Activated CD4-positive, alpha-beta T cell treated with anti-CD3 and anti-CD28 coated beads for 1 hour (primary cell): ENCODE measurements at regions not wholly inside any gene's neighbourhood (a gene's known extent, or its start where the extent isn't known, plus 50 kb on each side); places are given as distances from the start of the nearest gene placed in this dataset.

Experiments
- DNase-seq: peaks from one replicate; pipeline ENCODE4 v3.0.0-alpha.2; 2020

DNA sequence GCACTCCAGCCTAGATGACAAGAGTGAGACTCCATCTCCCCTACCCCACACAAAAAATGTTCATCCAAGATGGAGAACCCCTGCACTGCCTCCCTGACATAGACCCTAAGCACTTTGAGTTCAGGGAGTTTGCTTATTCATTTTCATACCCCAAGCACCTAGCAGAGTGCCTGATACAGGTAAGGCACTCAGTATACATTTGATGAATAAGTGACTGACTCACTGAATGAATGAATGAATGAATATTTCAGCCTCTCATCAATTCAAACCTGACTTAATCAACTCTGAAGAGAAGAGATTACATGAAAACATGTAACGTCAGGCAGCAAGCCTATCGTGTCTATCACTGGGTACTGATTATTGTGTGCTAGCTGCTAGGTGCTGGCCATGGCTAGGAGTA, 121.3 kb upstream of the GADD45A start:
- DNase-seq = no peak

DNA sequence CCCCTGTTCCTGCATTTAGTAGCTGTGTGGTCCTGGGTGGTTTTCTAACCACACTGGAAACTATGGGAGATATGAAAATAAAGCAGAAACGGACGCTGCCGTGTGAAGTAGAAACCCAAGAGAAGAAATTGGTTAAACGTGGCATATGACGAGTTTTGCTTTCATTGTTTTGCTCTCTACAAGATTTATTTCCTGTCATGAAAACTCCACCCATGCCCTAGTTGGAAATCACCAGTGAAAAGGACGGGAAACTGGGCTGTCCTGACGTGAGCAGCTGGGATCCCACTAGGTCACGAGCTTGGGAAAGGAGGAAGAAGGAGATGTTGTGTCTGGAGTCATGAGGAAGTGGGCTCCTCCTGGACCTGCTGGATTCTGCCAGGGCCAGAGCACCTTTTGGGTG, 120.8 kb upstream of the GADD45A start:
- DNase-seq = no peak

DNA sequence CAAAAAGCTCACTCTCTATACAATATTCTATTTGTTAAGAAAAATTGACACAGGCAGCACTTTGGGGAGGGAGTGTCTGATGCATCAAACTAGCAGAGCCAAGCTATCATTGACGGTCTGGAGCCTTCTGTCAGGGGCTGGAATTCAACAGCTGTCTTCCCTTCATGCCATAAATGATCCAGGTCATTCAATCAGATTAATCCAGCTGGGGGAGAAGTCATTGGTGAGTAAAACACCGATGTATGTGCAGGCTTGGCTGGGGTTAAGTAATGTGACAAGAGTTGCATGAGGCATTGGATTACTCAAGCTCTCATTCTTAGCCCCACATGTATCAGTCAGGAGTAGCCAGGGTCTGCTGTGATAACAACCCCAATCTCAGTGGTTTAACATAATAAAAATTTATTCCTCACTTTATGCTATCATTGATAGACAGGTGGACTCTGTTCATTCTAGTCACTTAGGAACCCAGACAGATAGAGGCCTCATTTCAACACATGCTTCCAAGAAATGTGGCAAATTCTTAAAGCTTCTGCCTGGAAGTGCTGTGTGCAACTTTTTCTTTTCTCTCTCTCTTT, 118.1 kb upstream of the GADD45A start:
- no peak for DNase-seq

DNA sequence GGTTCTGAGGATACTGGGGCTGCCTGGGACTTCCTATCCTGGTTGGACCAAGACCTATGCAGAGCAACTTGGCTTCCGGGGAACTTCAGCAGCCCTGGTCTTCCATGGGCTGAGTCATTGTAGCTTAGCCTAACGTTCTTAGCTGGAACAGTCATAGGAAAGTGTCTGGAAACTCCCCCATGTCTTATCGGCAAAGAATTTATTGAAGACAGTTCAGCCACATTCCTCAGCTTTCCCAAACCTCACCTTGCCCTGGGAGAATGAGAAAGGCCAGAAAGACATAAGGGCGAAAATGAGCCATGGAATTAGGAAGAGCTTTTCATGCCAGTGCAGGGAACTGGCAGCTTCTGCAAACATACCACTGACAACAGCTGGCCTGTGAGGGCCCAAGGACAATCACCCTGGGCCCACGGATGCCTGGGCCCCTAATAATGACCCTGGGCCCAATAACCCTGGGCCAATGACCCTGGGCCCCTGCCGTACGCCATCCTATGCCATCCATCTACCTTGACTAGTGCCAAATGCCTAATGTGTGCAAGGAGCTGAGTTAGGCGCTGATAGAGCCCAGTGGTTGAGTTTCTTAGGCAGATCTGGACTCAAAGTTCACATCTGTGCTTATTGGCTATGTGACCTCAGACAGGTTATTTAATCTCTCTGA, 114.4 kb upstream of the GADD45A start:
- DNase-seq = no peak

DNA sequence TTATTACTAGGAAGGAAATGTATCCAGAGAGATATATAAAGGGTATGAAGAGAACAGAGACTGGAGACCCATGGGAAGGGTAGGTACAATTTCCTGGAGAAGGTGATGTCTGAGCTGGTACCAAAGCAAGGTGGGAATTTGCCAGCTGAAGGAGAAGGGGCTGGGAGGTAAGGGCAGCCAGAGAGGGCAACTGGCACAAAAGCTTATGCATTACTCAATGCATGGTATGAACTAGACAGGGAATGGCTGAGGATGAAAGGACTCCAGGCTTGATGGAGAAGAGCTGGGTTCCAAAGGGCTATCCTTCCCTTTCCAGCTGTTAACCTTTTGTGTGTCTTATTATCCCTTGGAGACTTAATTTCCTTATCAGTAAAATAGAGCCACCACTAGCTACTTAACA, 113.6 kb upstream of the GADD45A start:
- DNase-seq = no peak

DNA sequence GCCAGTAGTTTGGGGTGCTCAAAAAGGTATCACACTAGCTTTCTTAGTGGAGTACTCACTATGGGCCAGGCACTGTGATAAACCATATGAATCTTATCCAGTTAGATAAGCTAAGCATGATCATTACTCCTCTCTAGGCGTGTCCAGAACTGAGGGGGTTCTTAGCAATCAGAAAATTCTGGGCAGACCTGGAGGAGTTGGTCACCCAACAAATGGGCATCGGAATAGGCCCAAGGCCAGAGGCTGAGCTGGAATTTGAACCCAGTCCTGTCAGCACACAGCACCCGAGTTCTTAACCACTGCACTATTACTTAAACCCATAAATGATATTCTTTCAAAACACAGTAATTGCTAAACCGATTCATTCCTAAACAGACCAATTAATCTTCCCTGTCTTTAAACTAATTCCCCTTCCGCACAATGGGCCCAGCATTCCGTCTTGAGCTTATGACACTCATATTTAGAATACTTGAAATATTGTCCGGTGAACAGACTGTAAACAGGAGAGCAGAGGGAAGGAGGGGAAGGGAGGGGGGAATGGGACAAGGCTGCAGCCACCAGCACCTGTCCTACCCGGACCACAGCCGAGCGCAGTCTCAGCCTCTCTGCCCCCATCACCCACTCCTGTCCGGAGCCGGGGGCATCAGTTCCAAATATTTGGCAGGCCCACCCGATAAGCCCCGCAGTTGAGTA, 113.0 kb upstream of the GADD45A start:
- DNase-seq = no peak

DNA sequence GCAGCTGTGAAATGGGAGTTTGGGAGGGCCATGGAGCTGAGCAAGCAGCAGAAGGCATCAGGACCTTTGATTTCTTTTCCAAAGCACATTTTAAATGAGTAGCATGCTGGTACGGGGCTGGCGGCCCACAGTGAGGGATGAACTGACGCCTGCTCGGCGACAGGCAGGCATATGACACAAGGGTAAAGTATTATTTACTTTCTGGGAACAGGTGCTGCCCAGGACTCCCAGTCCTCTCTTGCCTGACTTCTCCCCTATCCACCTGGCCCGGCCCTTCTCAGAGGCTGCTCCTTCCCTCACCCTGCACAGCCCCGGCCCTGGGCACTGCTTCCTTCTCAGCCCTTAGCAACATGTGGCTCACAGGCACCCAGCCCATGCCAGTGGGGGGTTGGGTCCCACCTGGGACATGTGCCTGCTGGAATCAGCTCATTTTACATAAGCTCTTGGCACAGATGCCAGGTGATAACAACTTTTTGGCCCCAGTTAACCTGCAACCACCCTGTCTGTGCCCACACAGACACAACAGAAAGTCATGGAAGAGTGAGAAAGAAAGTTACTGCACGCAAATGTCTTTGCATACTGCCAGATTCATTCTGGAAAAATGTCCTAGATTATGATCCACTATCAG, 112.3 kb upstream of the GADD45A start:
- no peak for DNase-seq

DNA sequence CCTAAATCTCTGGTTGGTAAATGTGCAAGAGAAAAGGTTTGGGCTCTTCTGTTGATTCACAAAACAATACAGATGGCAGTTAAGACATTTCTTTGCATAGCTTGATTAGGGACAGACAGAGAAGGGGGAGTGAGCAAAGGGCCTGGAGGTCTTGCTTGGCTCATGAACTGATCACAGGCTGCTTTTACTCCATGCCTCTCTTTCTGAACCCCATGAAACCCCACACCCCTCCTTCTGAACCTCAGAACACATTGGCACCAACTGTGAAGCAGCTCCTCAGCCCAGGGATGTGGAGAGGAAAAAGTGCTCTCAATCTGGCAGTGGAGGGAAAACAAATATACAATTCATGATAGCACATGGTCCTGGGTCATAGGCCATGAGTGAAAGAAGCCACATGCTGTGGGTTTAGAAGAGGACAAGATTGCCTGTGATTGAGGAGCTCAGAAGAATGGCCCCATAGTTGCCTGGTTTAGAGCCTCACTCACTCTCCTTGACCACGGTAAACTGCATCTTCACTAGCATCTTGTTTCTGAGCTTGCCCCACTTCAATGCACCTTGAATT, 111.6 kb upstream of the GADD45A start:
- no peak for DNase-seq

DNA sequence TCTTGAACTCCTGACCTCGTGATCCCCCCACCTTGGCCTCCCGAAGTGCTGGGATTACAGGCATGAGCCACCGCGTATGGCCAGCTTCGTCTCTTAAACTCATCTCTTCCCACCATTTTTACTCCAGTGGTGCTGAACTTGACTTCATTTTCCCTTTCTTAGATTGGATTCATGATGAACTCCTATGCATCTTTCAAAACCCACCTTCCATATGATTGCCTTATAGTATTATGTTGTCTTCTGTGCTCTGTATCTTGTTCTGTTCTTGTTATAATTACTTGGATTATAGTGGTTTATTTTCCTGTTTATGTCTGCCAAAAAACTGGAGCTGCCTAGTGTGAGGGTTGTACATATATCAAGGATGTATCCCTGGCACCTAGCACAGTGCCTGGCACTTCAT, 110.8 kb upstream of the GADD45A start:
- DNase-seq = no peak

DNA sequence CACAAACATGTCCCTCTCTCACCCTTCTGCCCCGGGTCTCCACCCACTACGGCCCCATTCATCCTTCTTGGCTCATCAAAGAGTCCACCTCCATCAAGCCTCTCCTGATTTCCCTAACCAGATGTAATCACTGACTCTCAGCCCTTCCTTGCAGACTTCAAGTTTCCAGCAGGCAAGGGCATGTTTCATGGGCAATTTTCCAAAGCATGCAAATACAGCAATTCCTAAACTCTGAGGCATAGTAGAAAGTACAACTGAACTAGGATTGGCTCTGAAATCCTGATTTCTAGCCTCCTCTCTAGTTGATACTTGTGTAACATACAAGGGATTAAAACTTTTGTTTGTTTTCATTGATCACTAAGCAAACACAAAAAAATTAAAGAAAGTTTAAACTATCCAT, 109.1 kb upstream of the GADD45A start:
- no peak for DNase-seq

DNA sequence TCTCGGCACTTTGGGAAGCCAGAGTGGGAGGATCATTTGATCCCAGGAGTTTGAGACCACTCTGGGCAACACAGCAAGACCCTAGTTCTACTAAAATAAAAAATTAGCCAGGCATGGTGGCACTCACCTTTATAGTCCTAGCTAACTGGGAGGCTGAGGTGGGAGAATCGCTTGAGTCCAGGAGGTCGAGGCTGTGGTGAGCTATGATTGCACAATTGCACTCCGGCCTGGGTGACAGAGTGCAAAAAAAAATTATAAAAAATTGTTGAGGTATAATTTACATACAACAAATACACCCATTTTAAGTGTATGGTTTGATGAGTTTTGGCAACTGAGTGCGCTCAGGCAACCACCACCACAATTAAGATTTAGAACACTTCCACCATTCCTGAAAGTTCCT, 108.5 kb upstream of the GADD45A start:
- DNase-seq = no peak

DNA sequence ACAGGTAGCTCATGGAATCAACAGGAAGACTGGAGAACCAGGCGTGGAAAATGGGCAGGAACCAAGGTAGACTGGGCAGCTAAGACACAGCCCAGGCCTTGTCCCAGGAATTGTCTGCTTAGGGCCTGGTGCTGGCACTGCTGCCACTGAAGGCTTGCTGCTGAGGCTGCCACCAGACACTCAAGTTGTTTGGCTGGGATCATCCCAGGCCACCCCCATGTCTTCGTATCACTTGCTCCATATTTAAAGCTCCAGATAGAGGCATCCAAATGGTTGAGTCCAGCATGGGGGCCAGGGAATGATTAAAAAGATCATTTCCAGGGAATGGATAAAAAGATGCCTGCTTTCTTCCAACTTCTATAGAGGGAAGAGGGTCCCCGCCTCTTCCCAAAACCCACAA, 107.4 kb upstream of the GADD45A start:
- no peak for DNase-seq

DNA sequence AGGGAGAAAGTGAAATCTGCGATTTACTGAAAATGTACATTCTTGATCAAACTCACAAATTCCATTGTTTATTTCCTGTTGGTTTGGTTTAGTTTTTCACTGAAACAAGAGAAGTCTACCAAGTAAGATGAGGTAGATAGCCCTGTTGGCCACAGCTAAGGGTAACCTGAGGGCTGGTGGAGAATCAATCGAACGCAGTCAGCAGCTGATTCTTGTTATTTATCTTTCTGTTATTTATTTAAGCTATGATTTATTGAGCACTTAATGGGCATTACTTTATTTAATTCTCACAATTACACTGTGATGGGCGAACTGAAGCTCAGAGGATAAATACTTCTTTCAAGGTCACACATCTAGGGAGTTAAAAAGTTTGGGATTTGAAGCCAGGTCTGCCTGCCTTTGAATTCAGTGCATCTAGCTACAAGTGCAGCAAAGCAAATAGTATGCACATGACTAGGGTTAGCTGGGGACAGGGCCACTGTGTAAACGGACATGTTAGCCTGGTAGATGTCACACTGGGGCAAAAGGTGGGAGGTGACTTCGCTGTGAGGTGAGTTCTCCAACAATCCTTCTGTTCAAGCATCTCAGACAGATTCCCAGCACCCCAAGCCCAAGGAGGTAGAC, 106.5 kb upstream of the GADD45A start:
- no peak for DNase-seq

DNA sequence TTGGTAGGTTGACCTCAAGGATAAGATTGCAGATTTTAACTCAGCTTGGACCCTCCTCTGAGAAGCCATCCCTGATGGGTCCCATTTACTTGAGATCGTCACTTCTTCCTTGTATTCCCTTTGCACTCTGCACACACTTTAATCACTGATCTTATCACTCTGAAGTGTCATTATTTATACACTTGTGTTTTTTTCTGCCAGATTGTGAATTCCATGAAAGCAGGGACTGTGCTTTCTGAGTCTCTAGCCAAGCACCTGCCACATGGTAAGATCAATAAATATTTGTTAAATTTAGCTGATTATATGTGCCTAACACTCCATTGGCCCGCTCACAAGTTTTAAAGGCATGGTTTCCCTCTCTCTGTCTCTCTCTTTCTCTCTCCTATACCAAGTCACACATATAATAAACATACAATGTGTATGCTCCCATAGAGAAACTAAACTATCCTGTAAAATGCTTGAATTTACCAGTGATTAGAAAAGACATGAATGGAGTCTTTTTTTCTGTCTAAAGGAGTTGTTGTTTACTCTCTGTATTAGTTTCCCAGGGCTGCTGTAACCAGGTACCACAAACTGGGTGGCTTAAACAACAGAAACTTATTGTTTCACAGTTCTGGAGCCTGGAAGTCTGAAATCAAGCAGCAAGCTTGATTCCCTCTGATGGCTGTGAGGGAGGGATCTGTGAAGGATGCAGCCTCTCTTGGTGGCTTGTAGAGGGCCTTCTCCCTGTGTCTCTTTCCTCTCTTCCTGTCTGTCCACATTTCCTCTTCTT, 105.2 kb upstream of the GADD45A start:
- DNase-seq = no peak

DNA sequence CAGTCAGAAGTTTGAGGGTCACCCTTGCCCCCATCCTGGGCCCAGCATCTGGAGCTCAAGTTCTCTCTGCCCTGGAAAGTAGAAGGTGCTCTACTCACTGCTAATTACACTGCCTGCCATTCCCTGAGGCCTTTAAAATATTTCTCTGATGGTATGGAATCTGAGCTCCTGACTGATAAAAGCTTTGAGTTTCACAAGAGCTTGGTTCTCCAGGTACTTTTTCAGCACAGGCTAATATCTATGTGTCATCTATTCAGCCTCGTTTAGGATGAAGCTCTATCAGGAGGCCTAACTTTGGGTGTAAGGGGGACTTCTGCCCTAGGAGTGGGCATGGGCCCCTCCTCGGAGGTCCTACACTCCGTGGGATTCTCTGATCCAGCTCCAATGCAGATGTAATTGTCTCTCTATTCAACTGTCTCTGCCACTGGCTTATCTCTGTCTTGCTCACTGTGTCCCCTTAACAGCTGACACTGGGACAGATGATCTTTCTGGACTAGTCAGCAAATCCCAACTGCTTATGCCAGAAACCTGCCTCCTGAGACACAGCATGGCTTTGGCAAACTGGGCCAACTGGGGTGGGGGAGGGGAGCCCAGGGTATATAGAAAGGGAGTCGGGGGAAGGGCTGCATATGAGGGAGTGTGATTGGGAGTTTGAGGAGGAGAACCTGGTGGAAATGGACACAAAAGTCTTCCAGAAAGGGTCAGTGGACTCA, 104.2 kb upstream of the GADD45A start:
- DNase-seq = no peak

DNA sequence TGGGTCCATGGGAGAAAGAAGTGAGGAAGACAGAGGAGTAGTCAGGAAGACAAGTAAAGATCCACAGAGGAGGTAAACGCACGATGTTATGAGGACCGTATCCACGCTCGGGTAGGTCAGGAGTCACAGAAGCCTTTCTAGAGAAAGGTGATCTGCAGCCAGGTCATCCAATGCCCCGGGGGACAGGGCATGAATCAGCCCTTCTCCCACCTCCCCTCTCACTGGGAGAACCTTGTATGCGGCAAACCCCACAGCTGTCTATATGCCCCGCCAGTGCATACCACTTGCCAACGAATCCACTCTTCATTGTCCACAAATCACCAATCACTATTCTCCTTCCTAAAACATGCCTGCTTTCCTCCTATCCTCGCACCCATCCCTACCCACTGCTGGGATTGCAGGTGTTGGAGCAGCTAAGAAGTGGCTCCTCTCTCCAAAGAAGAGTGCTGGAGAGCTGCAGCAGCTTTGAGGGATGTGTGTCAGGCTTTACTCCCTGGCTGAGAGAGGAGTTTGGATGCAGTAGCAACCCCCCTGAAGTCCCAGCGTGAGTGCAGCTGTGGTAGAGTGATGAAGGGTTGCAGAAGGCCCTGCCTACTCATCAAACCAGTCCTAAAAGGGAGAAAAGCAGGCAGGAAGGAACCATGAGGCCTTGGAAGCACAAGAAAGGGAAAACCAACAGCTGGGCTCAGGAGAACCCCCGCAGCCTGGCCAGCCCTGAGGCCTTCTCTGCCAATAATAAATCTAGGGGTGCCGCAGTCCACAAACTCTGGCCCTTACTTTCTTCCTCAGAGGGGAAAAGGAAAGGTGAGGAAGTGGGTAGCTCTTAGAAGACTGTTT, 102.2 kb upstream of the GADD45A start:
- no peak for DNase-seq

DNA sequence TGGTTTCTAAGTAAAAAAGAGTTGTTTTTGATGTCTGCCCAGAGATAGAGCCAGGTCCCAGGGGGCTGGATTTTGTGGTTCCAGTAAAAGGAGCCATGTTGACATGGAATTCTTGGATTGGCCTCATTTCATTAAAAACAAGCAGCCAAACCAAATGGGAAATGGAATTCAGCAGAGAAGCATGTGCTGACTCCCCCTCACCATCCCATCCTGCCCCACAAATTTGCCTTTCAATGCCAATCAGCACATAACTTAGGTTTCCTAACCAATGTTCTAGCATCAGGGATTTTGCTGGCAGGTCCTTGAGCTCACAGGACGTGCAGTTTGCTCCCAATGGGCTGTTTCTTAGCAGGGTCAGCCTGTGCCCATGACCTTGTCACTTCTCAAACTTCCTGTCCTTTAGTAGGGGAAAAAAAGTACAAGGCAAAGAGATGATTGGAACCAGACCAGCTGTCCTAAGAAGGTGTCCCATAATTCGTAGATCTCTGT, 101.5 kb upstream of the GADD45A start:
- no peak for DNase-seq

DNA sequence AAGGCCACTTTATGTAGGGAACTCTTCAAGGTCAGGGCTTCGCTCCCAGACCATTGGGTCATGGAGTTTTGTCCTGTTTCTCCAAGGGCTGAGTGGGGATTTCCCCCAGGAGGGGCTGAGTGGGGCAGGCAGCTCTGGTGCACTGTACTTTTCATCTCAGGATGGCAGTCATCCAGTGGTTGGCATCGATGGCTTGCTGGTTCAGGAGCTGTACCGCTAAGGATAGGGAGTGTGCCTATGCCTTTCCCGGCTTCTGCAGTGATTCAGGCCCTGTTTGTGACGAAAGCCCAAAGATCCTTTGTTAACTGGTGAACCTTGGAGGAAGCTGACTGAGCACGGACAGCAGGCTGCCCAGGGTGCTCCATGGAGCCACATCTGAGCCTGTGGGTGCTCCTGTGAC, 100.1 kb upstream of the GADD45A start:
- no peak for DNase-seq

DNA sequence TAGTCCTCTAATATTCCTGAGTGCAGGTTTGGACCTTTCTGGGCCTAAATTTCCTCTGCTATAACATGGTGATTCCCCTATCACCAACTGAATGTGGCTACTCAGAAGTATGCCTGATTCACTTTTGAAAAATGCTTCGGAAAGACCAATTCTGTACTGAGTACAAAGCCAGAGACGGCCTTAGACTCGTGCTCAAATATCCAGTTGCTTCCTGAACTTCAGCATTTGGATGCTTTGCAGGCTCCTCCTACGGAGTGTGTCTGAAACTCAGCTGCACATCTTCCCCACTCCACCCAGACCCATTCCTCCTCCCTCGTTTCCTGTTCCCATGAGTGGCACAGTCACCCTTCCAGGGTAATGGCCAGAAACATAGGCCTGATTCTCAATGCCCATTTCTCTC, 98.4 kb upstream of the GADD45A start:
- no peak for DNase-seq

DNA sequence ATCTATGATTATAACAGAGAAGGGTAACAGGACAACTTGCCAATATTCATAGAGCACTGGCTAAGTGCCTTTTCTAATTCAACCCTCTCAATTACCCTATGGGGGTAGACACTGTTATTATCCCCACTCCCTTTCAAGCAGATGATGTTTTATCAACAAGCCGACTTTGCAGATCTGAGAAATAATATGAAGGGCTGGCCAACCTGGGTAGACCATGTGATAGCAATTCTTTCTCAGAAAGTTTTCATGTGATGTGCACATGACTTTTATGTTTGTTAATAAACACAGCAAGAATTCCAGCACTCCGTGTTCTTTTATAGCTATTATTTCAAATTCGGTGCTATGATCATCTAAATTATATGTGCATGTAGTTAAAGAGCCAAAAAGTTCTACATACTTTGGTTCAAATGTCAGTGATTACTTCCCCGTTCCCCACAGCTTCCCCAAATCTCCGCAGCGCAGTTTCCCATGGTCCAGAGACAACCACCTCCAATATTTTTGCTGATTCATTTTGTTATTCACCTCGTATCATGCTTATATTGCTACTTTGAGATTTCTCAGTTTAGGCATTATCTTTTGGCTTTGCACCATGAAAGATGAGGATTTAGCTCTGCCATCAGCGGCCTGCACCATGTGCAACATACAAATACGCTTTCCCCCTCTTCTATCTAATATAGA, 96.7 kb upstream of the GADD45A start:
- DNase-seq = no peak
